HUES64 (cell line): ENCODE measurements at regions not wholly inside any gene's neighbourhood (a gene's known extent, or its start where the extent isn't known, plus 50 kb on each side); places are given as distances from the start of the nearest gene placed in this dataset.
"Not testable (repeated sequence)": the region's sequence is repeated elsewhere in the genome, so short reads cannot be mapped to it uniquely, and the experiment has no call there.

Source experiments
- H3K27ac ChIP-seq: 2 replicates; pipeline ENCODE4 v1.7.0; 2013; ENCODE audit warnings: low read depth, low read length, inconsistent platforms
- H3K27me3 ChIP-seq: 2 replicates; pipeline ENCODE4 v1.6.1; 2013; ENCODE audit warnings: mild to moderate bottlenecking, low read length; ENCODE audit not compliant: insufficient read depth
- H3K36me3 ChIP-seq: 2 replicates; pipeline ENCODE4 v1.6.1; 2013; ENCODE audit warnings: mild to moderate bottlenecking, low read length; ENCODE audit not compliant: insufficient read depth
- H3K4me1 ChIP-seq: 2 replicates; pipeline ENCODE4 v1.6.1; 2013; ENCODE audit warnings: mild to moderate bottlenecking, low read length, moderate library complexity; ENCODE audit not compliant: insufficient read depth
- H3K4me3 ChIP-seq: 2 replicates; pipeline ENCODE4 v1.5.1; 2013; ENCODE audit warnings: mild to moderate bottlenecking, low read length, moderate library complexity
- H3K9ac ChIP-seq: 2 replicates; pipeline ENCODE4 v1.6.1; 2013; ENCODE audit warnings: mild to moderate bottlenecking, low read depth, low read length
- H3K9me3 ChIP-seq: 2 replicates; pipeline ENCODE4 v1.6.1; 2013; ENCODE audit warnings: low read depth, low read length; ENCODE audit not compliant: insufficient read depth
- WGBS: fragments of 150-250, 120-280 bp; methylation state at CpG from one replicate; pipeline ENCODE4 v1.1.7; 2013; ENCODE audit warnings: missing lambda C conversion rate; 5-methylcytosine and 5-hydroxymethylcytosine counted together

GRCh38 chr9:97248252-97248651 is 59.2 kb upstream of the CCDC180 start:
- not testable (repeated sequence) for H3K9ac ChIP-seq, H3K4me3 ChIP-seq, H3K27me3 ChIP-seq, H3K27ac ChIP-seq, H3K36me3 ChIP-seq, H3K9me3 ChIP-seq, H3K4me1 ChIP-seq
- WGBS: 87% methylated on average over 2 of the region's 2 CpGs

GRCh38 chr9:97243606-97244005 is 63.9 kb upstream of the CCDC180 start:
- Histone ChIP-seq H3K4me1 (peaks cover 6% of the 10 kb centered on the region; the same call in 1 of the 2 replicates), H3K4me3 (no peak overlapping the region), H3K36me3 (no peaks in the 10 kb centered on the region), H3K9me3 (no peaks in the 10 kb centered on the region), H3K9ac (no peak overlapping the region), H3K27ac (no peak overlapping the region), H3K27me3 (no peaks in the 10 kb centered on the region)
- WGBS: 94% methylated on average over 3 of the region's 4 CpGs

- 95% methylated on average over 5 of the region's 5 CpGs for WGBS
Measured at GRCh38 chr9:97241430-97241829, 66.0 kb upstream of the CCDC180 start.

GRCh38 chr9:97237951-97238889 is 69.2 kb upstream of the CCDC180 start:
- H3K36me3 ChIP-seq: 0 out of 2 replicates have a peak, but pooled peaks cover 1% of the 10 kb centered on the region
- H3K4me1 ChIP-seq: peaks cover 8% of the 10 kb centered on the region; the same call in 1 of the 2 replicates
- peak overlapping the region; percentile 85 for H3K27ac ChIP-seq
- H3K4me3 ChIP-seq: peak overlapping the region; percentile 84
- H3K9me3 ChIP-seq: no peaks in the 10 kb centered on the region
- H3K9ac ChIP-seq: peak overlapping the region; percentile 90
- WGBS: 5% methylated on average over 58 of the region's 58 CpGs
- no peaks in the 10 kb centered on the region for H3K27me3 ChIP-seq

More at GRCh38 chr9:97241430-97241829, 66.0 kb upstream of the CCDC180 start:
- H3K9ac ChIP-seq, H3K9me3 ChIP-seq, H3K4me1 ChIP-seq, H3K27ac ChIP-seq, H3K27me3 ChIP-seq, H3K4me3 ChIP-seq, H3K36me3 ChIP-seq: not testable (repeated sequence)

- Histone ChIP-seq H3K4me3 (peak overlapping the region; percentile 84), H3K36me3 (0 out of 2 replicates have a peak, but pooled peaks cover 3% of the 10 kb centered on the region), H3K27me3 (no peaks in the 10 kb centered on the region), H3K27ac (peak overlapping the region; percentile 68), H3K4me1 (peaks cover 8% of the 10 kb centered on the region; the same call in 1 of the 2 replicates), H3K9ac (peak overlapping the region; percentile 90), H3K9me3 (no peaks in the 10 kb centered on the region)
- 55% methylated on average over 21 of the region's 23 CpGs for WGBS
Measured at GRCh38 chr9:97237311-97237786, 70.1 kb upstream of the CCDC180 start.

- H3K9me3 ChIP-seq, H3K27me3 ChIP-seq, H3K9ac ChIP-seq, H3K4me3 ChIP-seq, H3K4me1 ChIP-seq, H3K36me3 ChIP-seq: not testable (repeated sequence)
- WGBS: 97% methylated on average over 2 of the region's 2 CpGs
- H3K27ac ChIP-seq: peak overlapping the region; percentile 35; the same call in 1 of the 2 replicates
Measured at GRCh38 chr9:97233009-97233400, 74.5 kb upstream of the CCDC180 start.

- H3K4me3 ChIP-seq, H3K9me3 ChIP-seq, H3K36me3 ChIP-seq, H3K4me1 ChIP-seq, H3K27me3 ChIP-seq, H3K9ac ChIP-seq: not testable (repeated sequence)
- peak overlapping the region; percentile 35; the same call in 1 of the 2 replicates for H3K27ac ChIP-seq
- WGBS: 71% methylated on average over 13 of the region's 13 CpGs
Measured at GRCh38 chr9:97232060-97233008, 75.1 kb upstream of the CCDC180 start.

- H3K27ac ChIP-seq: peak overlapping the region; percentile 98
- H3K9me3 ChIP-seq, H3K36me3 ChIP-seq: not testable (repeated sequence)
- under 1% methylated on average over 21 of the region's 21 CpGs for WGBS
- H3K4me3 ChIP-seq: peak overlapping the region; percentile 88
- H3K27me3 ChIP-seq: peaks cover 29% of the 10 kb centered on the region
- H3K4me1 ChIP-seq: peaks cover 13% of the 10 kb centered on the region
- peak overlapping the region; percentile 99 for H3K9ac ChIP-seq
Measured at GRCh38 chr9:97222393-97222792, 85.1 kb upstream of the CCDC180 start.

GRCh38 chr9:97221478-97222355 is 85.7 kb upstream of the CCDC180 start:
- not testable (repeated sequence) for H3K9me3 ChIP-seq, H3K36me3 ChIP-seq
- H3K4me3 ChIP-seq: peak overlapping the region; percentile 88
- under 1% methylated on average over 75 of the region's 78 CpGs for WGBS
- peaks cover 29% of the 10 kb centered on the region for H3K27me3 ChIP-seq
- H3K4me1 ChIP-seq: peaks cover 13% of the 10 kb centered on the region
- H3K9ac ChIP-seq: peak overlapping the region; percentile 99
- peak overlapping the region; percentile 98 for H3K27ac ChIP-seq

GRCh38 chr9:97220894-97221477 is 86.5 kb upstream of the CCDC180 start:
- H3K27ac ChIP-seq: peak overlapping the region; percentile 98
- H3K36me3 ChIP-seq: no peaks in the 10 kb centered on the region
- peaks cover 13% of the 10 kb centered on the region for H3K4me1 ChIP-seq
- peak overlapping the region; percentile 99 for H3K9ac ChIP-seq
- under 1% methylated on average over 44 of the region's 44 CpGs for WGBS
- H3K4me3 ChIP-seq: peak overlapping the region; percentile 88
- H3K9me3 ChIP-seq: no peaks in the 10 kb centered on the region
- peaks cover 29% of the 10 kb centered on the region for H3K27me3 ChIP-seq
